GM23248 (cell line): ENCODE measurements at regions not wholly inside any gene's neighbourhood (a gene's known extent, or its start where the extent isn't known, plus 50 kb on each side); places are given as distances from the start of the nearest gene placed in this dataset.

Source experiments
- DNase-seq: peaks from one replicate; pipeline ENCODE4 v3.0.0-alpha.2; 2015
- H2AFZ ChIP-seq: fragments of 200-600 bp; sonication (generic); 2 replicates; pipeline ENCODE4 v1.6.1; 2016; ENCODE audit warnings: antibody characterized with exemption
- H3F3A ChIP-seq: fragments of 200-600 bp; sonication (generic); 2 replicates; pipeline ENCODE4 v1.6.1; 2016; ENCODE audit warnings: mild to moderate bottlenecking, antibody characterized with exemption, mixed run types; ENCODE audit not compliant: insufficient read depth
- H3K27ac ChIP-seq: fragments of 200-600 bp; sonication (generic); 2 replicates; pipeline ENCODE4 v1.5.1; 2016; ENCODE audit warnings: mild to moderate bottlenecking
- H3K27me3 ChIP-seq: fragments of 200-600 bp; sonication (generic); replicated peaks from 2 replicates; pipeline ENCODE4 v1.6.1; 2016; ENCODE audit warnings: mild to moderate bottlenecking; ENCODE audit not compliant: insufficient read depth
- H3K36me3 ChIP-seq: fragments of 200-600 bp; sonication (generic); 2 replicates; pipeline ENCODE4 v1.6.1; 2016; ENCODE audit warnings: low read depth, mild to moderate bottlenecking
- H3K4me1 ChIP-seq: fragments of 200-600 bp; sonication (generic); 2 replicates; pipeline ENCODE4 v1.6.1; 2016; ENCODE audit warnings: mild to moderate bottlenecking; ENCODE audit not compliant: insufficient read depth
- H3K4me2 ChIP-seq: fragments of 200-600 bp; sonication (generic); one replicate; pipeline ENCODE4 v1.6.1; 2016; ENCODE audit warnings: mild to moderate bottlenecking; ENCODE audit not compliant: unreplicated experiment
- H3K4me3 ChIP-seq: fragments of 200-600 bp; sonication (generic); 2 replicates; pipeline ENCODE4 v1.5.1; 2016; ENCODE audit warnings: mild to moderate bottlenecking
- H3K79me2 ChIP-seq: fragments of 200-600 bp; sonication (generic); 2 replicates; pipeline ENCODE4 v1.6.1; 2016; ENCODE audit warnings: mild to moderate bottlenecking; ENCODE audit not compliant: insufficient read depth
- H3K9ac ChIP-seq: fragments of 200-600 bp; sonication (generic); 2 replicates; pipeline ENCODE4 v1.6.1; 2016; ENCODE audit warnings: mild to moderate bottlenecking
- H3K9me2 ChIP-seq: fragments of 200-600 bp; sonication (generic); 2 replicates; pipeline ENCODE4 v1.6.1; 2016; ENCODE audit warnings: mixed run types, mild to moderate bottlenecking, moderate library complexity; ENCODE audit not compliant: insufficient read depth
- H3K9me3 ChIP-seq: fragments of 200-600 bp; sonication (generic); one replicate; pipeline ENCODE4 v1.6.1; 2017; ENCODE audit warnings: low read depth
- H4K20me1 ChIP-seq: fragments of 200-600 bp; sonication (generic); 2 replicates; pipeline ENCODE4 v1.6.0; 2016; ENCODE audit not compliant: insufficient read depth
- EZH2 ChIP-seq: fragments of 200-600 bp; sonication (generic); IDR thresholded peaks from 2 replicates; pipeline ENCODE4 v1.6.1; 2018; ENCODE audit warnings: antibody characterized with exemption, mild to moderate bottlenecking; ENCODE audit not compliant: insufficient read depth, poor library complexity, severe bottlenecking
- EZH2phosphoT487 ChIP-seq: fragments of 200-600 bp; sonication (generic); IDR thresholded peaks from 2 replicates; pipeline ENCODE4 v1.6.1; 2018; ENCODE audit warnings: antibody characterized with exemption, moderate library complexity, mild to moderate bottlenecking, low read depth; ENCODE audit not compliant: insufficient read depth
- WGBS, 2 experiments: methylation state at CpG; one replicate each; pipeline ENCODE4 v1.1.6; 2015 to 2017; ENCODE audit warnings: low lambda C conversion rate in 2 of 2, low coverage in 1 of 2; ENCODE audit errors: missing lambda C conversion rate in 2 of 2; 5-methylcytosine and 5-hydroxymethylcytosine counted together
- in situ Hi-C: fragments of 300-500 bp; cut with MboI; formaldehyde crosslinking; loops from 2 replicates; pipeline ENCODE4 v1.15.0; 2020

GRCh38 chr2:33723329-33723728 is 124.2 kb upstream of the FAM98A start:
- WGBS, 2 experiments: 23 to 28% methylated on average over 3 of the region's 3 CpGs
- H3K9me2 ChIP-seq: no peaks in the 10 kb centered on the region
- H4K20me1 ChIP-seq: no peaks in the 10 kb centered on the region
- H3K27me3 ChIP-seq: no peaks in the 10 kb centered on the region
- H3K9ac ChIP-seq: no peak overlapping the region
- in situ Hi-C loops: no loop called here
- TF ChIP-seq EZH2phosphoT487 (no peak), EZH2 (no peak)
- H3F3A ChIP-seq: no peaks in the 10 kb centered on the region
- H3K4me2 ChIP-seq: no peak overlapping the region
- no peak overlapping the region for H3K27ac ChIP-seq
- H2AFZ ChIP-seq: no peak overlapping the region
- DNase-seq: no peak
- no peak overlapping the region for H3K4me3 ChIP-seq
- H3K36me3 ChIP-seq: no peaks in the 10 kb centered on the region
- no peaks in the 10 kb centered on the region for H3K4me1 ChIP-seq
- no peaks in the 10 kb centered on the region for H3K79me2 ChIP-seq
- H3K9me3 ChIP-seq: no peaks in the 10 kb centered on the region

- H3K9me2 ChIP-seq: no peaks in the 10 kb centered on the region
- H3K36me3 ChIP-seq: no peaks in the 10 kb centered on the region
- H3K27me3 ChIP-seq: no peaks in the 10 kb centered on the region
- in situ Hi-C loops: no loop called here
- no peaks in the 10 kb centered on the region for H3F3A ChIP-seq
- no peak for TF ChIP-seq EZH2phosphoT487
- no peak for TF ChIP-seq EZH2
- H3K79me2 ChIP-seq: no peaks in the 10 kb centered on the region
- H3K9ac ChIP-seq: no peak overlapping the region
- no peak overlapping the region for H3K4me2 ChIP-seq
- no peak overlapping the region for H2AFZ ChIP-seq
- no peak overlapping the region for H3K4me3 ChIP-seq
- no peak for DNase-seq
- H3K27ac ChIP-seq: no peak overlapping the region
- no peaks in the 10 kb centered on the region for H3K9me3 ChIP-seq
- no peaks in the 10 kb centered on the region for H3K4me1 ChIP-seq
- 8 to 9% methylated on average over 2 of the region's 2 CpGs for WGBS, 2 experiments
- H4K20me1 ChIP-seq: no peaks in the 10 kb centered on the region
These were observed 120.0 kb upstream of the FAM98A start for GRCh38 chr2:33719067-33719466.

DNA sequence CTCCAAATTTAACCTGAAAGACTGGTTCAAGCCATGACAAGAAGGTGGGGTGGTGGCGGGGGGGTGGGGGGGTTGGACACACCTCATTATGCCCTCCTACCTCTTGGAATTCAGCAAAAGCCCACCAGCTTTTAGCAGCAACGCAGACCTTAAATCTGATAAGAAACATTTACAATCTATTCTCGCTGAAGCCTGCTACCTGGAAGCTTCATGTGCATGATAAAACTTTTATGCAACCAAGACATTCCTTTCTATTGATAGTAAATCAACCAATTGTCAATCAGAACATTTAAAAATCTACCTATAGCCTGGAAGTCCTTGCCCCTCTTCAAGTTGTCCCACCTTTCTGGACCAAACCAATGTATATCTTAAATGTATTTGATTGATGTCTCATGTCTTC is 113.6 kb upstream of the FAM98A start:
- in situ Hi-C loops: no loop called here
- 8 to 21% methylated on average over 2 to 3 of the region's 3 CpGs for WGBS, 2 experiments
- H3F3A ChIP-seq: no peaks in the 10 kb centered on the region

GRCh38 chr2:33709951-33710350 is 110.9 kb upstream of the FAM98A start:
- H4K20me1 ChIP-seq: no peaks in the 10 kb centered on the region
- no peak for DNase-seq
- H3K79me2 ChIP-seq: no peaks in the 10 kb centered on the region
- H3K9ac ChIP-seq: no peak overlapping the region
- H3K4me2 ChIP-seq: no peak overlapping the region
- 33 to 44% methylated on average over 3 of the region's 3 CpGs for WGBS, 2 experiments
- no peaks in the 10 kb centered on the region for H3F3A ChIP-seq
- H2AFZ ChIP-seq: no peak overlapping the region
- no peak for TF ChIP-seq EZH2
- no peak for TF ChIP-seq EZH2phosphoT487
- no peaks in the 10 kb centered on the region for H3K4me1 ChIP-seq
- no peaks in the 10 kb centered on the region for H3K36me3 ChIP-seq
- H3K9me3 ChIP-seq: no peaks in the 10 kb centered on the region
- H3K9me2 ChIP-seq: no peaks in the 10 kb centered on the region
- H3K27ac ChIP-seq: no peak overlapping the region
- in situ Hi-C loops: no loop called here
- no peak overlapping the region for H3K4me3 ChIP-seq
- no peaks in the 10 kb centered on the region for H3K27me3 ChIP-seq

More for the DNA sequence above, 113.6 kb upstream of the FAM98A start:
- no peaks in the 10 kb centered on the region for H3K27me3 ChIP-seq
- no peak overlapping the region for H3K27ac ChIP-seq
- H4K20me1 ChIP-seq: no peaks in the 10 kb centered on the region
- H3K4me2 ChIP-seq: no peak overlapping the region
- no peaks in the 10 kb centered on the region for H3K9me2 ChIP-seq
- H3K36me3 ChIP-seq: no peaks in the 10 kb centered on the region
- no peak overlapping the region for H3K9ac ChIP-seq
- H3K9me3 ChIP-seq: no peaks in the 10 kb centered on the region
- no peak for DNase-seq
- H3K79me2 ChIP-seq: no peaks in the 10 kb centered on the region
- no peak overlapping the region for H2AFZ ChIP-seq
- TF ChIP-seq EZH2phosphoT487: no peak
- TF ChIP-seq EZH2: no peak
- no peaks in the 10 kb centered on the region for H3K4me1 ChIP-seq
- no peak overlapping the region for H3K4me3 ChIP-seq

GRCh38 chr2:33707312-33707711 is 108.2 kb upstream of the FAM98A start:
- no peak for DNase-seq
- in situ Hi-C loops: no loop called here
- Histone ChIP-seq H2AFZ (no peak overlapping the region), H3K27ac (no peak overlapping the region), H3K9ac (no peak overlapping the region), H3K36me3 (no peaks in the 10 kb centered on the region), H3K4me3 (no peak overlapping the region), H3K4me1 (no peaks in the 10 kb centered on the region), H3K9me3 (no peaks in the 10 kb centered on the region), H4K20me1 (no peaks in the 10 kb centered on the region), H3K9me2 (no peaks in the 10 kb centered on the region), H3K79me2 (no peaks in the 10 kb centered on the region), H3F3A (no peaks in the 10 kb centered on the region), H3K4me2 (no peak overlapping the region), H3K27me3 (0 out of 2 replicates have a peak, but pooled peaks cover 4% of the 10 kb centered on the region)
- TF ChIP-seq EZH2phosphoT487: no peak
- TF ChIP-seq EZH2: no peak
- 13 to 19% methylated on average over 2 of the region's 2 CpGs for WGBS, 2 experiments
